ENCODE measurements at regions not wholly inside any gene's neighbourhood (a gene's known extent, or its start where the extent isn't known, plus 50 kb on each side); places are given as distances from the start of the nearest gene placed in this dataset.

- H3F3A ChIP-seq (ENCODE audit: control insufficient read depth, insufficient read depth): no peaks in the 10 kb centered on the region
- H3K27me3 ChIP-seq (ENCODE audit: control insufficient read depth, low read length): no peaks in the 10 kb centered on the region
- peaks cover 4% of the 10 kb centered on the region; the same call in 1 of the 2 replicates for H3K4me1 ChIP-seq (ENCODE audit: control insufficient read depth, low read length)
- H3K4me2 ChIP-seq (ENCODE audit: low read length): no peak overlapping the region
- H3K9me2 ChIP-seq (replicated peaks; ENCODE audit: control insufficient read depth, low read length): no peaks in the 10 kb centered on the region
- no peak overlapping the region for H3K27ac ChIP-seq (ENCODE audit: low read depth, low read length)
- no peaks in the 10 kb centered on the region for H4K20me1 ChIP-seq (ENCODE audit: control insufficient read depth, insufficient read depth, low read depth, low read length)
- H3K4me3 ChIP-seq (ENCODE audit: low read length): no peak overlapping the region
- H3K9me3 ChIP-seq (ENCODE audit: control insufficient read depth, insufficient read depth, low read length): no peaks in the 10 kb centered on the region
- TF ChIP-seq EZH2phosphoT487 (IDR thresholded peaks at IDR 0.05; ENCODE audit: borderline replicate concordance, low read length) (no peak), CTCF (IDR thresholded peaks at IDR 0.05; ENCODE audit: low read depth, low read length, poor library complexity, severe bottlenecking) (no peak)
- no peaks in the 10 kb centered on the region for H3K36me3 ChIP-seq (ENCODE audit: control insufficient read depth, low read length)
- H3K79me2 ChIP-seq (ENCODE audit: control insufficient read depth, low read length): no peaks in the 10 kb centered on the region
Measured at GRCh38 chrX:149283853-149284252, 221.3 kb downstream of the IDS start.

GRCh38 chrX:149282909-149283308 is 222.2 kb downstream of the IDS start:
- H3F3A ChIP-seq (ENCODE audit: control insufficient read depth, insufficient read depth): no peaks in the 10 kb centered on the region
- TF ChIP-seq CTCF (IDR thresholded peaks at IDR 0.05; ENCODE audit: low read depth, low read length, poor library complexity, severe bottlenecking): no peak
- TF ChIP-seq EZH2phosphoT487 (IDR thresholded peaks at IDR 0.05; ENCODE audit: borderline replicate concordance, low read length): no peak
- no peaks in the 10 kb centered on the region for H3K36me3 ChIP-seq (ENCODE audit: control insufficient read depth, low read length)
- no peaks in the 10 kb centered on the region for H3K9me2 ChIP-seq (replicated peaks; ENCODE audit: control insufficient read depth, low read length)
- H3K4me3 ChIP-seq (ENCODE audit: low read length): no peak overlapping the region
- H3K9me3 ChIP-seq (ENCODE audit: control insufficient read depth, insufficient read depth, low read length): no peaks in the 10 kb centered on the region
- no peaks in the 10 kb centered on the region for H3K27me3 ChIP-seq (ENCODE audit: control insufficient read depth, low read length)
- H3K4me1 ChIP-seq (ENCODE audit: control insufficient read depth, low read length): peaks cover 4% of the 10 kb centered on the region; the same call in 1 of the 2 replicates
- H3K79me2 ChIP-seq (ENCODE audit: control insufficient read depth, low read length): no peaks in the 10 kb centered on the region
- H3K4me2 ChIP-seq (ENCODE audit: low read length): no peak overlapping the region
- H3K27ac ChIP-seq (ENCODE audit: low read depth, low read length): no peak overlapping the region
- no peaks in the 10 kb centered on the region for H4K20me1 ChIP-seq (ENCODE audit: control insufficient read depth, insufficient read depth, low read depth, low read length)

GRCh38 chrX:149280011-149280410 is 225.1 kb downstream of the IDS start:
- H3K9me2 ChIP-seq (replicated peaks; ENCODE audit: control insufficient read depth, low read length): no peaks in the 10 kb centered on the region
- no peaks in the 10 kb centered on the region for H3K36me3 ChIP-seq (ENCODE audit: control insufficient read depth, low read length)
- no peaks in the 10 kb centered on the region for H4K20me1 ChIP-seq (ENCODE audit: control insufficient read depth, insufficient read depth, low read depth, low read length)
- TF ChIP-seq EZH2phosphoT487 (IDR thresholded peaks at IDR 0.05; ENCODE audit: borderline replicate concordance, low read length) (no peak), CTCF (IDR thresholded peaks at IDR 0.05; ENCODE audit: low read depth, low read length, poor library complexity, severe bottlenecking) (no peak)
- H3K4me3 ChIP-seq (ENCODE audit: low read length): no peak overlapping the region
- no peak overlapping the region for H3K4me2 ChIP-seq (ENCODE audit: low read length)
- H3F3A ChIP-seq (ENCODE audit: control insufficient read depth, insufficient read depth): no peaks in the 10 kb centered on the region
- H3K9me3 ChIP-seq (ENCODE audit: control insufficient read depth, insufficient read depth, low read length): no peaks in the 10 kb centered on the region
- H3K27ac ChIP-seq (ENCODE audit: low read depth, low read length): no peak overlapping the region
- H3K4me1 ChIP-seq (ENCODE audit: control insufficient read depth, low read length): no peaks in the 10 kb centered on the region
- no peaks in the 10 kb centered on the region for H3K27me3 ChIP-seq (ENCODE audit: control insufficient read depth, low read length)
- H3K79me2 ChIP-seq (ENCODE audit: control insufficient read depth, low read length): no peaks in the 10 kb centered on the region

GRCh38 chrX:149275836-149276235 is 229.3 kb downstream of the IDS start:
- Histone ChIP-seq H4K20me1 (ENCODE audit: control insufficient read depth, insufficient read depth, low read depth, low read length) (no peaks in the 10 kb centered on the region), H3K4me2 (ENCODE audit: low read length) (no peak overlapping the region), H3K79me2 (ENCODE audit: control insufficient read depth, low read length) (no peaks in the 10 kb centered on the region), H3K36me3 (ENCODE audit: control insufficient read depth, low read length) (no peaks in the 10 kb centered on the region), H3K27me3 (ENCODE audit: control insufficient read depth, low read length) (no peaks in the 10 kb centered on the region), H3K27ac (ENCODE audit: low read depth, low read length) (no peak overlapping the region), H3K9me2 (replicated peaks; ENCODE audit: control insufficient read depth, low read length) (no peaks in the 10 kb centered on the region), H3K4me1 (ENCODE audit: control insufficient read depth, low read length) (no peaks in the 10 kb centered on the region), H3K9me3 (ENCODE audit: control insufficient read depth, insufficient read depth, low read length) (no peaks in the 10 kb centered on the region), H3K4me3 (ENCODE audit: low read length) (no peak overlapping the region), H3F3A (ENCODE audit: control insufficient read depth, insufficient read depth) (no peaks in the 10 kb centered on the region)
- TF ChIP-seq EZH2phosphoT487 (IDR thresholded peaks at IDR 0.05; ENCODE audit: borderline replicate concordance, low read length): no peak
- no peak for TF ChIP-seq CTCF (IDR thresholded peaks at IDR 0.05; ENCODE audit: low read depth, low read length, poor library complexity, severe bottlenecking)

All from DOHH2 (cell line).